C4-2B (cell line): ENCODE measurements at regions not wholly inside any gene's neighbourhood (a gene's known extent, or its start where the extent isn't known, plus 50 kb on each side); places are given as distances from the start of the nearest gene placed in this dataset.

Experiments used
- CTCF ChIP-seq: fragments of 450-650 bp; conservative IDR thresholded peaks from 2 replicates; pipeline ENCODE4 v1.5.1; 2017; ENCODE audit warnings: mild to moderate bottlenecking
- ZFX ChIP-seq: fragments of 450-650 bp; IDR thresholded peaks from 2 replicates; pipeline ENCODE4 v1.6.1; 2017

DNA sequence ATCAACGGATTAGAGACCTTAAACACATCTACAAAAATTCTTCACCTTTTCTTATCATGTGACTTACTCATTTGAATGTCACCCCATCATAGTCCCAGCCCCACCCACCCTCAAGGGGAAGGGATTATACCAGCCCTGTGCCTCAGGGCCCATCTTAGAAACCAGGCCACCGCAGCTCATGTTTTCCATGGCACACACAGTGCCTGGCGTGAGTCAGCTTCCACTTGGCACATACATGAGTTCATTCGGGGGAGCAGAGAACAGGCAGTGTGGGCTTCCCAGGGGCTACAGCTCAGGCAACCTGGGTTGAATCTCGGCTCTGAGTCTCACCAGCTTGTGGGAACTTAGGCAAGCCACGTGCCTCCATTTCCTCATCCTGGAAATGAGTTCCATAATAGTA lies 310.6 kb downstream of the NPHP4 start:
- no peak for TF ChIP-seq ZFX
- no peak for TF ChIP-seq CTCF
